Neural cell (in vitro differentiated cells): ENCODE measurements at regions not wholly inside any gene's neighbourhood (a gene's known extent, or its start where the extent isn't known, plus 50 kb on each side); places are given as distances from the start of the nearest gene placed in this dataset.

Experiments
- H2AFZ ChIP-seq: fragments of 200-600, 300-800 bp; sonication (generic), shearing (Covaris generic); 2 replicates; pipeline ENCODE4 v1.6.0; 2014; ENCODE audit warnings: low read depth, mild to moderate bottlenecking, antibody characterized with exemption, low read length, moderate library complexity
- H3F3A ChIP-seq: fragments of 200-600 bp; shearing (Covaris generic); 2 replicates; pipeline ENCODE4 v1.6.1; 2016; ENCODE audit warnings: mild to moderate bottlenecking, moderate library complexity, mixed read lengths, antibody characterized with exemption, low read length; ENCODE audit not compliant: insufficient read depth, poor library complexity, severe bottlenecking
- H3K27ac ChIP-seq: fragments of 200-600, 300-800 bp; sonication (generic), shearing (Covaris generic); 2 replicates; pipeline ENCODE4 v1.5.1; 2014; ENCODE audit warnings: mild to moderate bottlenecking, low read length, moderate library complexity
- H3K27me3 ChIP-seq: fragments of 300-800, 200-600 bp; sonication (generic), shearing (Covaris generic); 2 replicates; pipeline ENCODE4 v1.6.0; 2014; ENCODE audit warnings: mild to moderate bottlenecking, low read depth, low read length, moderate library complexity; ENCODE audit not compliant: insufficient read depth
- H3K36me3 ChIP-seq: fragments of 300-800, 200-600 bp; sonication (generic), shearing (Covaris generic); 2 replicates; pipeline ENCODE4 v1.5.1; 2014; ENCODE audit warnings: mild to moderate bottlenecking, antibody characterized with exemption, low read length, moderate library complexity; ENCODE audit not compliant: insufficient read depth
- H3K4me2 ChIP-seq: fragments of 300-800, 200-600 bp; sonication (generic), shearing (Covaris generic); 2 replicates; pipeline ENCODE4 v1.6.0; 2014; ENCODE audit warnings: mild to moderate bottlenecking, low read length
- H3K4me3 ChIP-seq: fragments of 300-800, 200-600 bp; sonication (generic), shearing (Covaris generic); 2 replicates; pipeline ENCODE4 v1.5.1; 2014; ENCODE audit warnings: mild to moderate bottlenecking, low read length, moderate library complexity
- H3K79me2 ChIP-seq: fragments of 200-600 bp; shearing (Covaris generic); replicated peaks from 2 replicates; pipeline ENCODE4 v1.6.0; 2014; ENCODE audit warnings: mild to moderate bottlenecking, low read length, moderate library complexity; ENCODE audit not compliant: insufficient read depth
- H3K9ac ChIP-seq: fragments of 300-800, 200-600 bp; sonication (generic), shearing (Covaris generic); 2 replicates; pipeline ENCODE4 v1.6.1; 2016; ENCODE audit warnings: mild to moderate bottlenecking, low read length, mixed read lengths
- H3K9me2 ChIP-seq: fragments of 200-600 bp; shearing (Covaris generic); 2 replicates; pipeline ENCODE4 v1.6.1; 2016; ENCODE audit warnings: mild to moderate bottlenecking, low read length, mixed read lengths; ENCODE audit not compliant: insufficient read depth
- H3K9me3 ChIP-seq: fragments of 200-600, 300-800 bp; sonication (generic), shearing (Covaris generic); 2 replicates; pipeline ENCODE4 v1.6.1; 2016; ENCODE audit warnings: mild to moderate bottlenecking, mixed run types, low read length, moderate library complexity, mixed read lengths
- H4K20me1 ChIP-seq: fragments of 200-600 bp; shearing (Covaris generic); 2 replicates; pipeline ENCODE4 v1.6.1; 2016; ENCODE audit warnings: mild to moderate bottlenecking, mixed run types; ENCODE audit not compliant: insufficient read depth
- CTCF ChIP-seq: fragments of 450-650 bp; IDR thresholded peaks from 2 replicates; pipeline ENCODE4 v1.5.1; 2014; ENCODE audit warnings: antibody characterized with exemption, mild to moderate bottlenecking, moderate library complexity; ENCODE audit not compliant: poor library complexity, severe bottlenecking
- EP300 ChIP-seq: fragments of 450-650 bp; conservative IDR thresholded peaks from 2 replicates; pipeline ENCODE4 v1.6.1; 2014; ENCODE audit warnings: antibody characterized with exemption, mild to moderate bottlenecking, moderate library complexity; ENCODE audit not compliant: poor library complexity, severe bottlenecking
- EZH2 ChIP-seq: fragments of 200-600, 300-800 bp; shearing (Covaris generic), sonication (generic); IDR thresholded peaks from 2 replicates; pipeline ENCODE4 v1.6.1; 2014; ENCODE audit warnings: antibody characterized with exemption, low read length, borderline replicate concordance, mild to moderate bottlenecking; ENCODE audit not compliant: insufficient read depth, poor library complexity, severe bottlenecking
- MXI1 ChIP-seq: fragments of 450-650 bp; conservative IDR thresholded peaks from 2 replicates; pipeline ENCODE4 v1.6.1; 2014; ENCODE audit warnings: antibody characterized with exemption, mild to moderate bottlenecking; ENCODE audit not compliant: poor library complexity, severe bottlenecking
- POLR2AphosphoS5 ChIP-seq: IDR thresholded peaks from 2 replicates; pipeline ENCODE4 v1.6.1; 2012
- RAD21 ChIP-seq: fragments of 450-650 bp; conservative IDR thresholded peaks from 2 replicates; pipeline ENCODE4 v1.6.1; 2014; ENCODE audit warnings: antibody characterized with exemption, mild to moderate bottlenecking, moderate library complexity
- REST ChIP-seq: IDR thresholded peaks from 2 replicates; pipeline ENCODE4 v1.6.1; 2012; ENCODE audit warnings: borderline replicate concordance
- SMC3 ChIP-seq: fragments of 450-650 bp; conservative IDR thresholded peaks from 2 replicates; pipeline ENCODE4 v1.6.1; 2014; ENCODE audit warnings: antibody characterized with exemption, mild to moderate bottlenecking, moderate library complexity; ENCODE audit not compliant: poor library complexity
- TAF1 ChIP-seq: IDR thresholded peaks from 2 replicates; pipeline ENCODE4 v1.6.1; 2012; ENCODE audit warnings: low read depth

- H3K27me3 ChIP-seq, result no peaks in the 10 kb centered on the region
Observed at GRCh38 chr18:1796636-1797035, 774.7 kb downstream of the METTL4 start.

GRCh38 chr18:1797235-1797634, 774.1 kb downstream of the METTL4 start:
- Histone ChIP-seq H3K4me3 (peak overlapping the region; percentile 14), H3K27ac (no peak overlapping the region), H3K27me3 (no peaks in the 10 kb centered on the region), H3K9ac (no peak overlapping the region), H2AFZ (no peak overlapping the region), H3K36me3 (no peaks in the 10 kb centered on the region), H3K9me2 (no peaks in the 10 kb centered on the region), H3K9me3 (no peaks in the 10 kb centered on the region), H4K20me1 (no peaks in the 10 kb centered on the region), H3F3A (no peaks in the 10 kb centered on the region), H3K79me2 (no peaks in the 10 kb centered on the region), H3K4me2 (peak overlapping the region; percentile 21)
- TF ChIP-seq REST (no peak), CTCF (no peak), SMC3 (no peak), TAF1 (no peak), POLR2AphosphoS5 (no peak), EP300 (no peak), MXI1 (no peak)

More at GRCh38 chr18:1796636-1797035, 774.7 kb downstream of the METTL4 start:
- H2AFZ ChIP-seq, result no peak overlapping the region
- peak overlapping the region; percentile 14 for H3K4me3 ChIP-seq
- H3F3A ChIP-seq, result no peaks in the 10 kb centered on the region
- TF ChIP-seq RAD21, result no peak
- no peak for TF ChIP-seq CTCF
- TF ChIP-seq SMC3, result no peak
- no peak for TF ChIP-seq TAF1
- no peak for TF ChIP-seq EP300
- no peak for TF ChIP-seq EZH2
- TF ChIP-seq MXI1, result no peak
- no peak for TF ChIP-seq REST
- no peak for TF ChIP-seq POLR2AphosphoS5
- no peaks in the 10 kb centered on the region for H3K79me2 ChIP-seq
- peak overlapping the region; percentile 21 for H3K4me2 ChIP-seq
- no peak overlapping the region for H3K27ac ChIP-seq
- H3K9ac ChIP-seq, result no peak overlapping the region
- no peaks in the 10 kb centered on the region for H3K9me3 ChIP-seq
- H3K36me3 ChIP-seq, result no peaks in the 10 kb centered on the region
- no peaks in the 10 kb centered on the region for H4K20me1 ChIP-seq
- no peaks in the 10 kb centered on the region for H3K9me2 ChIP-seq
